PC-3 (cell line): ENCODE measurements at regions not wholly inside any gene's neighbourhood (a gene's known extent, or its start where the extent isn't known, plus 50 kb on each side); places are given as distances from the start of the nearest gene placed in this dataset.

Source experiments
- ATAC-seq: fragments of 200-7000 bp; cut with Tn5 transposase; 2 replicates; pipeline ENCODE4 v1.9.1; 2020; ENCODE audit warnings: mild to moderate bottlenecking, moderate library complexity
- BruUV-seq: library from RNA; stranded (reverse); fragments of 400-500 nt; replicated peaks from 2 replicates; lab custom pipeline; 2021; lab: Mats Ljungman, UMichigan
- CTCF ChIA-PET: fragments of 300-600 bp; sonication (Branson Sonifier 250); formaldehyde crosslinking; loops from one replicate; lab custom pipeline; 2022; ENCODE audit warnings: antibody characterized with exemption; lab: Charles Lee
- POLR2A ChIA-PET: fragments of 300-600 bp; sonication (Branson Sonifier 250); formaldehyde crosslinking; loops from one replicate; lab custom pipeline; 2022; ENCODE audit warnings: antibody characterized with exemption; ENCODE audit not compliant: unreplicated experiment; lab: Charles Lee
- DNase-seq: peaks from one replicate; pipeline ENCODE4 v3.0.0-alpha.2; 2015
- H2AFZ ChIP-seq: fragments of 300-600 bp; sonication (generic); 2 replicates; pipeline ENCODE4 v1.6.0; 2016; ENCODE audit warnings: antibody characterized with exemption, low read length
- H3F3A ChIP-seq: fragments of 300-600 bp; sonication (generic); one replicate; pipeline ENCODE4 v1.6.0; 2017; ENCODE audit warnings: antibody characterized with exemption, low read length, control low read depth, mild to moderate bottlenecking; ENCODE audit not compliant: unreplicated experiment
- H3K27ac ChIP-seq: fragments of 300-600 bp; sonication (generic); 2 replicates; pipeline ENCODE4 v1.5.1; 2016; ENCODE audit warnings: mild to moderate bottlenecking, low read length
- H3K27me3 ChIP-seq: fragments of 300-600 bp; sonication (generic); 2 replicates; pipeline ENCODE4 v1.6.1; 2016; ENCODE audit warnings: low read length, mixed read lengths
- H3K36me3 ChIP-seq: fragments of 300-600 bp; sonication (generic); 2 replicates; pipeline ENCODE4 v1.6.1; 2016; ENCODE audit warnings: low read depth, mixed run types, low read length, mixed read lengths
- H3K4me1 ChIP-seq: fragments of 300-600 bp; sonication (generic); 2 replicates; pipeline ENCODE4 v1.5.1; 2016; ENCODE audit warnings: low read length; ENCODE audit not compliant: insufficient read depth
- H3K4me2 ChIP-seq: fragments of 300-600 bp; sonication (generic); 2 replicates; pipeline ENCODE4 v1.6.0; 2016; ENCODE audit warnings: low read length
- H3K4me3 ChIP-seq: fragments of 300-600 bp; sonication (generic); 2 replicates; pipeline ENCODE4 v1.5.1; 2016; ENCODE audit warnings: mild to moderate bottlenecking, low read length, mixed read lengths
- H3K79me2 ChIP-seq: fragments of 300-600 bp; sonication (generic); 2 replicates; pipeline ENCODE4 v1.6.1; 2017; ENCODE audit warnings: low read length, mixed read lengths
- H3K9ac ChIP-seq: fragments of 300-600 bp; sonication (generic); 2 replicates; pipeline ENCODE4 v1.6.0; 2016; ENCODE audit warnings: mild to moderate bottlenecking, low read length
- H3K9me2 ChIP-seq: fragments of 300-600 bp; sonication (generic); replicated peaks from 2 replicates; pipeline ENCODE4 v1.6.1; 2016; ENCODE audit warnings: mixed run types, low read length, mixed read lengths
- H3K9me3 ChIP-seq: fragments of 300-600 bp; sonication (generic); 2 replicates; pipeline ENCODE4 v1.6.1; 2016; ENCODE audit warnings: low read length, mixed read lengths
- H4K20me1 ChIP-seq: fragments of 300-600 bp; sonication (generic); 2 replicates; pipeline ENCODE4 v1.6.1; 2016; ENCODE audit warnings: low read length, mixed read lengths
- CTCF ChIP-seq: fragments of 300-600 bp; sonication (generic); conservative IDR thresholded peaks from 2 replicates; pipeline ENCODE4 v1.5.1; 2017; ENCODE audit warnings: antibody characterized with exemption, low read depth, mild to moderate bottlenecking, low read length
- EZH2 ChIP-seq: fragments of 300-600 bp; sonication (generic); IDR thresholded peaks from one replicate; pipeline ENCODE4 v1.6.1; 2017; ENCODE audit warnings: antibody characterized with exemption, mild to moderate bottlenecking, low read length; ENCODE audit not compliant: unreplicated experiment
- EZH2phosphoT487 ChIP-seq: fragments of 300-600 bp; sonication (generic); IDR thresholded peaks from 2 replicates; pipeline ENCODE4 v1.6.1; 2018; ENCODE audit warnings: mild to moderate bottlenecking, antibody characterized with exemption, low read length, borderline replicate concordance
- intact Hi-C: fragments of 100-400 bp; cut with micrococcal nuclease; formaldehyde crosslinking; loops from 2 replicates; pipeline ENCODE4 v1.9.0; 2023

- H3K79me2 ChIP-seq: no peaks in the 10 kb centered on the region
- no peak overlapping the region for H3K27ac ChIP-seq
- no peaks in the 10 kb centered on the region for H3K9me3 ChIP-seq
- ChIA-PET POLR2A (no interaction called here), CTCF (no interaction called here)
- no peaks in the 10 kb centered on the region for H3F3A ChIP-seq
- no peak overlapping the region for H3K4me2 ChIP-seq
- no peak for DNase-seq
- H3K9me2 ChIP-seq: no peaks in the 10 kb centered on the region
- peaks cover 6% of the 10 kb centered on the region; the same call in 1 of the 2 replicates for H3K4me1 ChIP-seq
- H4K20me1 ChIP-seq: no peaks in the 10 kb centered on the region
- no peak overlapping the region for H3K9ac ChIP-seq
- H3K36me3 ChIP-seq: no peaks in the 10 kb centered on the region
- no peak for ATAC-seq
- no peak overlapping the region for H3K4me3 ChIP-seq
- TF ChIP-seq EZH2 (no peak), CTCF (no peak), EZH2phosphoT487 (no peak)
- no TSS peak for BruUV-seq
- no peak overlapping the region for H2AFZ ChIP-seq
- H3K27me3 ChIP-seq: no peaks in the 10 kb centered on the region
- intact Hi-C loops: no loop called here
Measured at GRCh38 chr16:47881574-47881973, 274.2 kb downstream of the ABCC12 start.

DNA sequence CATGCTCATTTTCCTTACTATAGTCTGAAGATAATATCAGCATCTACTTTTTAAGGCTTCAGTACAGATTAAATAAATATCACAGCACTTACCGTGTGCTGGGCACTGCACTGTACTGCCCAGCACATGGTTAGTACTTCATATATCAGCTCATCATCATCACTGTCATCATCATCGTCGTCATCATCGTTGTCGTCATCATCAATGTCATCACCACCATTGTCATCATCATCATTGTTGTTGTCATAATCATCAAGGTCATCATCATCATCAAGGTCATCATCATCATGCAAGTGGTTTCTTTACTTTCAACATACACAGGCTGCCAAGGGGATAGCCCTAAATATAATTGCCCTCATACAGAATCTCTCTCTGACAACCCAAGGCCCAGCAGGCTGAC lies 275.1 kb downstream of the ABCC12 start:
- BruUV-seq: no TSS peak
- POLR2A ChIA-PET: no interaction called here
- H4K20me1 ChIP-seq: no peaks in the 10 kb centered on the region
- DNase-seq (no peak), ATAC-seq (no peak)
- CTCF ChIA-PET: no interaction called here
- no peaks in the 10 kb centered on the region for H3K27me3 ChIP-seq
- no peaks in the 10 kb centered on the region for H3K79me2 ChIP-seq
- no peaks in the 10 kb centered on the region for H3K4me1 ChIP-seq
- H3K27ac ChIP-seq: no peak overlapping the region
- H3K9me3 ChIP-seq: no peaks in the 10 kb centered on the region
- H2AFZ ChIP-seq: no peak overlapping the region
- no peaks in the 10 kb centered on the region for H3F3A ChIP-seq
- no peak overlapping the region for H3K4me2 ChIP-seq
- no peaks in the 10 kb centered on the region for H3K36me3 ChIP-seq
- no peak overlapping the region for H3K9ac ChIP-seq
- no peak for TF ChIP-seq EZH2
- TF ChIP-seq CTCF: no peak
- no peak for TF ChIP-seq EZH2phosphoT487
- intact Hi-C loops: no loop called here
- H3K9me2 ChIP-seq: no peaks in the 10 kb centered on the region
- H3K4me3 ChIP-seq: no peak overlapping the region

DNA sequence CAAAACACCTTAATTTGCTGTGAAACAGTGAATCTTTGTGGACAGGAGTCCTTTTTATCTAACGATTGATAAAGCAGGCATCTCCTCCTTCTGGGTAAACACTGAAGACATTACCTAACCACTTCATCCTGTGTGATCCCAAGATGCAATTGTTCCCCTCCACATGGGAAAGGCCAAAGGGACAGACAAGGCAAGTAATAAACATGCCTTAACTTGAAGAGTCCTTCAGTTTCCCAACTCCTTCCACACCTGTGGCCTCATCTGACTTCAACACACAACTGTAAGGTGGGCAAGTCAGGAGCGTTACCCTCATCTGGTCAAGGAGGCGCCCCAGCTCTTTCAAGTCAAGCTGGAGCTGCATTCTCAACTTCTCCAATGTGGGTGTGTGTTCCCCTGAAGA lies 278.6 kb downstream of the ABCC12 start:
- DNase-seq (no peak), ATAC-seq (no peak)
- BruUV-seq: no TSS peak
- H4K20me1 ChIP-seq: no peaks in the 10 kb centered on the region
- no peaks in the 10 kb centered on the region for H3K9me2 ChIP-seq
- no peak overlapping the region for H3K9ac ChIP-seq
- peaks cover 14% of the 10 kb centered on the region for H3K4me1 ChIP-seq
- no peak overlapping the region for H3K4me2 ChIP-seq
- no peaks in the 10 kb centered on the region for H3F3A ChIP-seq
- no peak overlapping the region for H2AFZ ChIP-seq
- ChIA-PET POLR2A (no interaction called here), CTCF (no interaction called here)
- no peak overlapping the region for H3K27ac ChIP-seq
- no peaks in the 10 kb centered on the region for H3K36me3 ChIP-seq
- H3K27me3 ChIP-seq: no peaks in the 10 kb centered on the region
- intact Hi-C loops: no loop called here
- H3K9me3 ChIP-seq: no peaks in the 10 kb centered on the region
- H3K79me2 ChIP-seq: no peaks in the 10 kb centered on the region
- H3K4me3 ChIP-seq: no peak overlapping the region
- TF ChIP-seq CTCF (no peak), EZH2phosphoT487 (no peak), EZH2 (no peak)
